H1 (cell line): ENCODE measurements at regions not wholly inside any gene's neighbourhood (a gene's known extent, or its start where the extent isn't known, plus 50 kb on each side); places are given as distances from the start of the nearest gene placed in this dataset.

Experiments used
- CTCF ChIA-PET: fragments of 300-600 bp; sonication (Branson Sonifier 250); formaldehyde crosslinking; loops from one replicate; lab custom pipeline; 2021; ENCODE audit not compliant: partially characterized antibody; lab: Charles Lee
- POLR2A ChIA-PET: fragments of 300-600 bp; sonication (Branson Sonifier 250); formaldehyde crosslinking; loops from one replicate; lab custom pipeline; 2021; ENCODE audit warnings: inconsistent platforms; ENCODE audit not compliant: partially characterized antibody; lab: Charles Lee
- DNase-seq, 2 experiments: peaks; one replicate each; pipeline versions ENCODE4 v3.0.0 to v3.0.0-alpha.2; 2010 to 2022; ENCODE audit warnings: low spot score in 2 of 2, low read depth in 1 of 2, mixed read lengths in 1 of 2
- FAIRE-seq: peaks from 2 replicates; lab custom pipeline; 2011; peaks lifted over from hg19 to GRCh38; lab: Jason Lieb, UNC
- H2AFZ ChIP-seq: 2 replicates; pipeline ENCODE4 v1.8.1; 2012; ENCODE audit warnings: low read length, inconsistent platforms
- H2AK5ac ChIP-seq: 2 replicates; pipeline ENCODE4 v1.6.1; 2013; ENCODE audit warnings: low read depth, low read length
- H2BK120ac ChIP-seq: replicated peaks from 2 replicates; pipeline ENCODE3; 2013; ENCODE audit warnings: low read depth, low read length, inconsistent platforms
- H2BK12ac ChIP-seq: 2 replicates; pipeline ENCODE4 v1.6.1; 2013; ENCODE audit warnings: low read depth, low read length
- H2BK15ac ChIP-seq: 2 replicates; pipeline ENCODE4 v1.6.1; 2013; ENCODE audit warnings: low read length
- H2BK20ac ChIP-seq: 2 replicates; pipeline ENCODE4 v1.6.1; 2013; ENCODE audit warnings: low read length
- H2BK5ac ChIP-seq: 2 replicates; pipeline ENCODE4 v1.6.1; 2013; ENCODE audit warnings: low read depth, low read length
- H3K14ac ChIP-seq: 2 replicates; pipeline ENCODE4 v1.6.1; 2013; ENCODE audit warnings: inconsistent platforms; ENCODE audit not compliant: insufficient read length
- H3K18ac ChIP-seq: 2 replicates; pipeline ENCODE4 v1.6.1; 2013; ENCODE audit warnings: low read length; ENCODE audit errors: extremely low read depth
- H3K23ac ChIP-seq: 2 replicates; pipeline ENCODE4 v1.6.1; 2013; ENCODE audit warnings: inconsistent platforms; ENCODE audit not compliant: insufficient read length
- H3K23me2 ChIP-seq: 2 replicates; pipeline ENCODE4 v1.6.1; 2013; ENCODE audit warnings: low read depth, low read length
- H3K27ac ChIP-seq: 2 replicates; pipeline ENCODE4 v1.6.1; 2011; ENCODE audit warnings: low read depth, low read length, inconsistent platforms
- H3K27me3 ChIP-seq, 4 experiments: replicated peaks in 1 of 4; 1 replicate in 1 of 4; 2 replicates in 3 of 4; pipeline versions ENCODE4 v1.6.1 to v1.8.1; 2011 to 2013; ENCODE audit warnings: low read length in 3 of 4, mild to moderate bottlenecking in 3 of 4, inconsistent platforms in 2 of 4, mixed read lengths in 2 of 4, moderate library complexity in 1 of 4; ENCODE audit not compliant: control insufficient read depth in 3 of 4, insufficient read depth in 3 of 4; ENCODE audit errors: extremely low read depth in 1 of 4
- H3K36me3 ChIP-seq, 4 experiments: 2 replicates each; pipeline versions ENCODE4 v1.6.1 to v1.8.1; 2011 to 2013; ENCODE audit warnings: mild to moderate bottlenecking in 4 of 4, low read length in 3 of 4, moderate library complexity in 2 of 4, control low read depth in 1 of 4, inconsistent platforms in 1 of 4; ENCODE audit not compliant: insufficient read depth in 4 of 4, control insufficient read depth in 2 of 4
- H3K4ac ChIP-seq: replicated peaks from 2 replicates; pipeline ENCODE3; 2013; ENCODE audit warnings: low read length, low read depth, mixed read lengths, inconsistent platforms; ENCODE audit not compliant: insufficient read length
- H3K4me1 ChIP-seq, 4 experiments: replicated peaks in 1 of 4; 1 replicate in 1 of 4; 2 replicates in 3 of 4; pipeline versions ENCODE4 v1.6.1 to v1.8.1; 2011 to 2013; ENCODE audit warnings: low read length in 3 of 4, inconsistent platforms in 2 of 4, mixed read lengths in 1 of 4; ENCODE audit not compliant: insufficient read depth in 4 of 4, control insufficient read depth in 3 of 4
- H3K4me2 ChIP-seq, 2 experiments: 2 replicates each; pipeline versions ENCODE4 v1.6.1 to v1.8.1; 2011 to 2013; ENCODE audit warnings: low read depth in 2 of 2, low read length in 2 of 2, control low read depth in 1 of 2, inconsistent platforms in 1 of 2, mild to moderate bottlenecking in 1 of 2; ENCODE audit not compliant: insufficient read depth in 1 of 2
- H3K4me3 ChIP-seq, 4 experiments: fragments of 200-600, 300-600 bp in 1 of 4; sonication (generic), shearing (Covaris generic), sonication (Bioruptor Twin) in 1 of 4; 2 replicates each; pipeline versions ENCODE4 v1.5.1 to v1.8.1; 2011 to 2016; ENCODE audit warnings: low read length in 4 of 4, low read depth in 3 of 4, control low read depth in 2 of 4, inconsistent platforms in 2 of 4, mild to moderate bottlenecking in 2 of 4, mixed read lengths in 1 of 4, moderate library complexity in 1 of 4; ENCODE audit not compliant: insufficient read depth in 2 of 4; ENCODE audit errors: extremely low read depth in 1 of 4
- H3K56ac ChIP-seq: replicated peaks from 2 replicates; pipeline ENCODE3; 2013; ENCODE audit warnings: low read depth, mild to moderate bottlenecking, mixed read lengths, low read length, inconsistent platforms; ENCODE audit not compliant: insufficient read length
- H3K79me1 ChIP-seq: 2 replicates; pipeline ENCODE4 v1.6.1; 2013; ENCODE audit warnings: low read depth, low read length, control low read depth
- H3K79me2 ChIP-seq, 2 experiments: 2 replicates each; pipeline versions ENCODE4 v1.6.1 to v1.8.1; 2012 to 2013; ENCODE audit warnings: low read length in 2 of 2, mild to moderate bottlenecking in 2 of 2, inconsistent platforms in 1 of 2; ENCODE audit not compliant: insufficient read depth in 2 of 2, control insufficient read depth in 1 of 2
- H3K9ac ChIP-seq, 4 experiments: replicated peaks in 1 of 4; 1 replicate in 1 of 4; 2 replicates in 3 of 4; pipeline versions ENCODE4 v1.6.1 to v1.8.1; 2011 to 2013; ENCODE audit warnings: low read depth in 3 of 4, low read length in 3 of 4, control low read depth in 2 of 4, mild to moderate bottlenecking in 2 of 4, moderate library complexity in 2 of 4, inconsistent platforms in 1 of 4; ENCODE audit errors: extremely low read depth in 1 of 4
- H3K9me3 ChIP-seq, 2 experiments: 2 replicates each; pipeline versions ENCODE4 v1.6.1 to v1.8.1; 2012 to 2013; ENCODE audit warnings: mild to moderate bottlenecking in 2 of 2, moderate library complexity in 2 of 2, control low read depth in 1 of 2, inconsistent platforms in 1 of 2, low read depth in 1 of 2, low read length in 1 of 2, mixed read lengths in 1 of 2; ENCODE audit not compliant: insufficient read depth in 2 of 2
- H4K20me1 ChIP-seq, 2 experiments: replicated peaks in 1 of 2; 2 replicates each; pipeline versions ENCODE3 to v1.8.1; 2011 to 2013; ENCODE audit warnings: inconsistent platforms in 2 of 2, low read length in 2 of 2, mild to moderate bottlenecking in 1 of 2; ENCODE audit not compliant: insufficient read depth in 2 of 2, control insufficient read depth in 1 of 2
- H4K5ac ChIP-seq: 2 replicates; pipeline ENCODE4 v1.6.1; 2013; ENCODE audit warnings: low read length, low read depth, mixed read lengths, inconsistent platforms; ENCODE audit not compliant: insufficient read length
- H4K8ac ChIP-seq: 2 replicates; pipeline ENCODE4 v1.8.0; 2013; ENCODE audit warnings: mild to moderate bottlenecking, moderate library complexity, low read length, inconsistent platforms; ENCODE audit not compliant: insufficient read depth; ENCODE audit errors: extremely low read depth
- H4K91ac ChIP-seq: replicated peaks from 2 replicates; pipeline ENCODE3; 2013; ENCODE audit warnings: low read length, mixed read lengths, inconsistent platforms; ENCODE audit not compliant: insufficient read length
- BCL11A ChIP-seq, 2 experiments: IDR thresholded peaks; one replicate each; pipeline ENCODE4 v1.6.1; 2011; ENCODE audit warnings: low read depth in 2 of 2, low read length in 2 of 2, mild to moderate bottlenecking in 2 of 2
- CHD1 ChIP-seq: IDR thresholded peaks from 2 replicates; pipeline ENCODE4 v1.6.1; 2012; ENCODE audit warnings: low read depth, low read length, improper control_type of control experiment
- CREB1 ChIP-seq: IDR thresholded peaks from 2 replicates; pipeline ENCODE4 v1.6.1; 2012; ENCODE audit warnings: inconsistent platforms
- EP300 ChIP-seq, 2 experiments: IDR thresholded peaks; 1 replicate in 1 of 2; 2 replicates in 1 of 2; pipeline ENCODE4 v1.6.1; 2011 to 2012; ENCODE audit warnings: low read depth in 2 of 2, low read length in 2 of 2, mild to moderate bottlenecking in 2 of 2, borderline replicate concordance in 1 of 2, inconsistent platforms in 1 of 2, moderate library complexity in 1 of 2
- GABPA ChIP-seq: IDR thresholded peaks from 2 replicates; pipeline ENCODE4 v1.6.1; 2011; ENCODE audit warnings: mild to moderate bottlenecking, low read length, moderate library complexity, borderline replicate concordance; ENCODE audit not compliant: insufficient read depth
- HDAC2 ChIP-seq, 2 experiments: fragments of 300-600 bp in 1 of 2; sonication (generic) in 1 of 2; IDR thresholded peaks; 2 replicates each; pipeline ENCODE4 v1.6.1; 2011 to 2012; ENCODE audit warnings: low read depth in 2 of 2, low read length in 2 of 2, mild to moderate bottlenecking in 2 of 2, moderate library complexity in 2 of 2, borderline replicate concordance in 1 of 2, inconsistent platforms in 1 of 2
- POLR2A ChIP-seq, 2 experiments: IDR thresholded peaks; 1 replicate in 1 of 2; 2 replicates in 1 of 2; pipeline ENCODE4 v1.6.1; 2011; ENCODE audit warnings: low read depth in 2 of 2, low read length in 2 of 2, mild to moderate bottlenecking in 2 of 2; ENCODE audit errors: control extremely low read depth in 1 of 2
- RXRA ChIP-seq: IDR thresholded peaks from 2 replicates; pipeline ENCODE4 v1.6.1; 2011; ENCODE audit warnings: low read depth, mild to moderate bottlenecking, low read length, moderate library complexity; ENCODE audit not compliant: insufficient read depth
- SP4 ChIP-seq: IDR thresholded peaks from 2 replicates; pipeline ENCODE4 v1.6.1; 2012; ENCODE audit warnings: low read length, inconsistent platforms
- TAF1 ChIP-seq: IDR thresholded peaks from 2 replicates; pipeline ENCODE4 v1.6.1; 2011; ENCODE audit warnings: mild to moderate bottlenecking, low read depth, low read length
- TBP ChIP-seq: IDR thresholded peaks from 2 replicates; pipeline ENCODE4 v1.6.1; 2011; ENCODE audit warnings: low read depth, low read length, improper control_type of control experiment
- WGBS, 2 experiments: shearing (Covaris generic) in 1 of 2; methylation state at CpG; one replicate each; pipeline versions ENCODE4 v1.1.6 to v1.1.7; 2013 to 2015; ENCODE audit warnings: low lambda C conversion rate in 2 of 2, mixed read lengths in 2 of 2, inconsistent platforms in 1 of 2, low coverage in 1 of 2, missing lambda C conversion rate in 1 of 2; ENCODE audit not compliant: insufficient replicate concordance in 2 of 2, insufficient coverage in 1 of 2, insufficient read length in 1 of 2; ENCODE audit errors: extremely low coverage in 1 of 2, missing lambda C conversion rate in 1 of 2; 5-methylcytosine and 5-hydroxymethylcytosine counted together

- FAIRE-seq (no peak), DNase-seq (no peak)
- no peak overlapping the region for H3K4ac ChIP-seq
- no peak overlapping the region for H3K23ac ChIP-seq
- no peak overlapping the region for H2BK15ac ChIP-seq
- no peak overlapping the region for H3K4me3 ChIP-seq
- H2AFZ ChIP-seq = no peak overlapping the region
- H3K9ac ChIP-seq = no peak overlapping the region
- no peak overlapping the region for H2BK12ac ChIP-seq
- ChIA-PET CTCF (no interaction called here), POLR2A (no interaction called here)
- no peaks in the 10 kb centered on the region for H3K23me2 ChIP-seq
- H2BK20ac ChIP-seq = no peak overlapping the region
- H3K14ac ChIP-seq = no peak overlapping the region
- H4K20me1 ChIP-seq = no peaks in the 10 kb centered on the region
- H2AK5ac ChIP-seq = no peak overlapping the region
- no peaks in the 10 kb centered on the region for H3K4me1 ChIP-seq
- WGBS, 2 experiments = 89% methylated on average over 7 of the region's 7 CpGs; no CpG with 5 or more reads in 1 of the 2 experiments
- no peak overlapping the region for H3K4me2 ChIP-seq
- H3K18ac ChIP-seq = no peak overlapping the region
- H3K36me3 ChIP-seq = no peaks in the 10 kb centered on the region
- no peak overlapping the region for H2BK5ac ChIP-seq
- no peaks in the 10 kb centered on the region for H3K79me1 ChIP-seq
- H3K9me3 ChIP-seq = no peaks in the 10 kb centered on the region
- H3K56ac ChIP-seq = no peak overlapping the region
- no peaks in the 10 kb centered on the region for H3K79me2 ChIP-seq
- H3K27me3 ChIP-seq = no peaks in the 10 kb centered on the region
- no peak overlapping the region for H2BK120ac ChIP-seq
- H4K91ac ChIP-seq = no peak overlapping the region
- TF ChIP-seq BCL11A (IDR thresholded peaks at IDR 0.05; ENCODE audit: low read depth in 2 of 2, low read length in 2 of 2) (no peak), CHD1 (no peak), TAF1 (no peak), RXRA (no peak), POLR2A (IDR thresholded peaks at IDR 0.05; ENCODE audit: control extremely low read depth in 1 of 2, low read depth in 2 of 2, low read length in 2 of 2) (no peak), HDAC2 (IDR thresholded peaks at IDR 0.05; ENCODE audit: borderline replicate concordance in 1 of 2, low read depth in 2 of 2, low read length in 2 of 2) (no peak), GABPA (no peak), SP4 (no peak), CREB1 (no peak), EP300 (IDR thresholded peaks at IDR 0.05; ENCODE audit: borderline replicate concordance in 1 of 2, low read depth in 2 of 2, low read length in 2 of 2) (no peak), TBP (no peak)
- H3K27ac ChIP-seq = no peak overlapping the region
- no peak overlapping the region for H4K5ac ChIP-seq
- no peak overlapping the region for H4K8ac ChIP-seq
Observed at GRCh38 chr14:84017495-84017894, 1512.4 kb upstream of the FLRT2 start.
